ENCODE measurements at regions not wholly inside any gene's neighbourhood (a gene's known extent, or its start where the extent isn't known, plus 50 kb on each side); places are given as distances from the start of the nearest gene placed in this dataset.

DNA sequence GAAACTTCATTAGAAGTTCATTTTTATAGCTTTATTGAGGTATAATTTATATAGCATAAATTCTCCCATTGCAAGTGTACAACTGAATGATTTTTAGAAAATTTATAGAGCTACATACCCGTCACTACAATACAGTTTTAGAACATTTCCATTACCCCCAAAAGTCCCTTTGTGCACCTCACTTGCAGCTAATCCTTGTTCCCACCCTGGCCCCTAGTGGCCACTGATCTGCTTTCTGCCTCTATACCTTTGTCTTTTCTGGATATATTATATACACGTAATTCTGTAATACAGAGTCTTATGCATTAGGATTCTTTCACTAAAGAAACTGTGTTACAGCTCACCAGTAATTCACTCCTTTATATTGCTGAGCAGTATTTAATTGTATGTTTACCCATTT lies 145.1 kb upstream of the DIO2 start:
- Histone ChIP-seq H3K4me1 (no peaks in the 10 kb centered on the region), H3K4me3 (no peak overlapping the region), H3K36me3 (no peaks in the 10 kb centered on the region), H3K9me3 (no peaks in the 10 kb centered on the region), H3K27ac (no peak overlapping the region), H3K27me3 (no peaks in the 10 kb centered on the region)
- no peak for DNase-seq
- TF ChIP-seq, protein P1, sequence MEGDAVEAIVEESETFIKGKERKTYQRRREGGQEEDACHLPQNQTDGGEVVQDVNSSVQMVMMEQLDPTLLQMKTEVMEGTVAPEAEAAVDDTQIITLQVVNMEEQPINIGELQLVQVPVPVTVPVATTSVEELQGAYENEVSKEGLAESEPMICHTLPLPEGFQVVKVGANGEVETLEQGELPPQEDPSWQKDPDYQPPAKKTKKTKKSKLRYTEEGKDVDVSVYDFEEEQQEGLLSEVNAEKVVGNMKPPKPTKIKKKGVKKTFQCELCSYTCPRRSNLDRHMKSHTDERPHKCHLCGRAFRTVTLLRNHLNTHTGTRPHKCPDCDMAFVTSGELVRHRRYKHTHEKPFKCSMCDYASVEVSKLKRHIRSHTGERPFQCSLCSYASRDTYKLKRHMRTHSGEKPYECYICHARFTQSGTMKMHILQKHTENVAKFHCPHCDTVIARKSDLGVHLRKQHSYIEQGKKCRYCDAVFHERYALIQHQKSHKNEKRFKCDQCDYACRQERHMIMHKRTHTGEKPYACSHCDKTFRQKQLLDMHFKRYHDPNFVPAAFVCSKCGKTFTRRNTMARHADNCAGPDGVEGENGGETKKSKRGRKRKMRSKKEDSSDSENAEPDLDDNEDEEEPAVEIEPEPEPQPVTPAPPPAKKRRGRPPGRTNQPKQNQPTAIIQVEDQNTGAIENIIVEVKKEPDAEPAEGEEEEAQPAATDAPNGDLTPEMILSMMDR (IDR thresholded peaks at IDR 0.05): peak in 1 of 6 experiments; percentile 3
- TF ChIP-seq POLR2A (IDR thresholded peaks at IDR 0.05): no peak

DNA sequence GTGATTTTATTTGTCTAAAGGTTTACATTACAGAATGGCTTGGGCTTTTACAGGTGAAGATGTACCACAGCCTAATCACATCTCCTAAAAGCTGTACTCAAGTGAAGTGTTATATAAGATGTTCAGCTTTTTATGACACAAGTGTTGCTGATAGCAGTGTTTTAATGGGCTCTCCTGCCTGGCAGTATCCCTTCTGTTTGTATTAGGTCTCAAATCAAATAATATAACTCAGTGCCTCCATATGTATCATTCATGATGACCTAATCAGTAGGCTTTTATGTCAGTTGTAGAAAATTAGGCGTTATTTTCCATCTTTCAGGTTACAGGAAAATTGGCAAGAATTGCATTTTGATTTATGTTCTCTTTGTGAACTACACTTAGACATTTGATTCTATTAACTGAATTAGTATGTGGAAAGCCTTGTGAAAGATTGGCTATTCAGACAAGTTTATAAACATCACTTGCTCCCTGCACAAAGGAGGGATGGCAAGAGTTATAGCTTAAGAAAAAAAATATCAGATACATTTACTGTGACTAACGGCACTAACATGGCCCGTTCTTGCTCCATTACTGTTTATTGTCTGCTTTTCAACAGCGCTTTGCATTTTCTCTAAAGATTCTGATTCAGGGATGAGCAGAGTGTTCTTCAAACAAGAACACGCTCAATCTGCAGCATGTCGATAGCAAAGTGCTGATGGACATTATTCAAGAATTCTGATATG lies 143.7 kb upstream of the DIO2 start:
- no peaks in the 10 kb centered on the region for H3K36me3 ChIP-seq
- TF ChIP-seq, protein P1 (IDR thresholded peaks at IDR 0.05): no peak
- TF ChIP-seq POLR2A (IDR thresholded peaks at IDR 0.05): no peak
- no peaks in the 10 kb centered on the region for H3K9me3 ChIP-seq
- no peak overlapping the region for H3K27ac ChIP-seq
- no peak overlapping the region for H3K4me3 ChIP-seq
- H3K27me3 ChIP-seq: no peaks in the 10 kb centered on the region
- no peak for DNase-seq
- no peaks in the 10 kb centered on the region for H3K4me1 ChIP-seq

DNA sequence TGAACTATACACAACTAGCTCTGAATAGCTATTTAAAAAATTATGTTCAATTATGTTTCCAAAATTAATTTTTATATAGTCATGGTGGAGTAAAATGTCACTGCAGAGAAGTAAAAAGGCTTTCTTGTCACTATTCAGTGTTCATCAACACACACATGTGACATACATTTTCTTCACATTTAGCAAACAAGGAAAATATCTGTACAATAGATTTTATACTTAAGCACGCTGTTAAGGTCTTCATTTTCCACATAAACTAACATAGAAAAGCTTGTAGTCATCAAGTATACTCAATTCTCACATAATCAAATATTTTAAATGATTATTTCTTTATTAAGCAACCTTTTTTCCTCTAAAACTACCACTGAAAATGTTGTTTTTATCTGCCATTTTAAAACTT lies 141.2 kb upstream of the DIO2 start:
- Histone ChIP-seq H3K27me3 (no peaks in the 10 kb centered on the region), H3K4me3 (no peak overlapping the region), H3K4me1 (no peaks in the 10 kb centered on the region), H3K9me3 (no peaks in the 10 kb centered on the region), H3K36me3 (no peaks in the 10 kb centered on the region), H3K27ac (no peak overlapping the region)
- TF ChIP-seq, protein P1 (IDR thresholded peaks at IDR 0.05): no peak
- no peak for TF ChIP-seq POLR2A (IDR thresholded peaks at IDR 0.05)
- DNase-seq: no peak

DNA sequence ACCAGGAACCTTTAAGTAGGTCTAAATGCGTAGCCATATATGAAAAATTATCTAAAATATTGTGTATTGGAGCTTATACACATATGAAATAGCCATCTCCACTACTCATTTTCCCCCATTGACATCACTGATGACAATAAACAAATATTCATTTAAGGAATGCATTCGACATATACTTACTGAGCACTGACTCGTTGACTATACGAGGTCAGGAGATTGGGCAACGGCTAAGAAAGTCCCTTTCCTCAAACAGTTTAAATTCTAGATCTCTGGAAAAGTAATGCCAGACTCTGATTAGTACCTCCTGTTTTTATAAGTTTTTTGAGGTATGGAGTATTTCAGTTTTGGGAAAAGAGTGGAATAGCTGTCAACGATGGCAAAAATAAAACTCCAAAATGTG lies 139.4 kb upstream of the DIO2 start:
- Histone ChIP-seq H3K9me3 (no peaks in the 10 kb centered on the region), H3K27ac (no peak overlapping the region), H3K36me3 (no peaks in the 10 kb centered on the region), H3K27me3 (no peaks in the 10 kb centered on the region), H3K4me1 (no peaks in the 10 kb centered on the region), H3K4me3 (no peak overlapping the region)
- TF ChIP-seq, protein P1 (IDR thresholded peaks at IDR 0.05): no peak
- TF ChIP-seq POLR2A (IDR thresholded peaks at IDR 0.05): no peak
- DNase-seq: no peak

DNA sequence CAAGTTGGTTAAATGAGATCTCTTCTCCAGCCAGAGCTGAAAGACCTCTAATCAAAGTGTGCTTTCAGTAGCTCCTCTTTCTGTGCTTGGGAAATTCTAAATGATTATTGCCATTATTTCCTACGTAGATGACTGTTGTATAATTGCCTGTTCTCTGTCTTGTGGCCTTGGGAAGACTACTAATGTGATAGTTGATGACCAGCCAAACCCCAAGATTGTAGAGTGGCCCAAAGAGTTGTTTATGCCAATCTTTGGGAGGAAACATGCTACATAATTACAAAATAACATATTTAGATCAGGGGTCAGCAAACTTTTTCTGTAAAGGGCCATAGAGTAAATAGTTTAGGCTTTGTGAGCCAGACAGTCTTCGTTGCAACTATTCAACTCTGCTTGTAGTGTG lies 135.1 kb upstream of the DIO2 start:
- H3K27me3 ChIP-seq: no peaks in the 10 kb centered on the region
- TF ChIP-seq POLR2A (IDR thresholded peaks at IDR 0.05): no peak
- TF ChIP-seq, protein P1 (IDR thresholded peaks at IDR 0.05): no peak
- H3K4me1 ChIP-seq: no peaks in the 10 kb centered on the region
- no peaks in the 10 kb centered on the region for H3K9me3 ChIP-seq
- no peaks in the 10 kb centered on the region for H3K36me3 ChIP-seq
- H3K4me3 ChIP-seq: no peak overlapping the region
- DNase-seq: no peak
- no peak overlapping the region for H3K27ac ChIP-seq

DNA sequence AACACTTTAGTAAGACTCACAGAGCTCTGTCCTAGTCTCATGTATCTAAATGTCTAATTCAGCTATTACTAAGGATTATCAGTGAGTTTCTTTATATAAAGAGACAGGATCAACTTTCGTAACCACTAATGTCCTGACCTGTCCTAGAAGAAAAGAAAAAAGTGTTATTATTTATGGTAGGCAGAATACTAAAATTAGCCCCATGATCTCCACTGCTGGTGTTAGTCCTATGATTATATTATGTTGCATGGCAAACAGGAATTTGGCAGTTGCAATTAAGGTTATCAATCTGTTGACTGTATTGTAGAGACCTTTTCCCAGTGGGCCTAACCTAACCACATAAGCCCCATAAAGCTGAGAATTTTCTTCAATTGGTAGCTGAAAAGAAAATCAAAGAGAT lies 132.9 kb upstream of the DIO2 start:
- Histone ChIP-seq H3K9me3 (no peaks in the 10 kb centered on the region), H3K4me3 (no peak overlapping the region), H3K27me3 (no peaks in the 10 kb centered on the region), H3K36me3 (no peaks in the 10 kb centered on the region), H3K27ac (no peak overlapping the region), H3K4me1 (no peaks in the 10 kb centered on the region)
- TF ChIP-seq, protein P1 (IDR thresholded peaks at IDR 0.05): no peak
- TF ChIP-seq POLR2A (IDR thresholded peaks at IDR 0.05): no peak
- DNase-seq: no peak
